DMS114 treated with DMSO at 0.1 percent for 48 hours (cell line): ENCODE measurements at regions not wholly inside any gene's neighbourhood (a gene's known extent, or its start where the extent isn't known, plus 50 kb on each side); places are given as distances from the start of the nearest gene placed in this dataset.
"Not testable (repeated sequence)": the region's sequence is repeated elsewhere in the genome, so short reads cannot be mapped to it uniquely, and the experiment has no call there.

Experiments
- DNase-seq: peaks from one replicate; lab custom pipeline; 2025; ENCODE audit not compliant: unreplicated experiment; lab: John Stamatoyannopoulos, UW

GRCh38 chr12:131431126-131431655, 279.7 kb upstream of the SFSWAP start:
- DNase-seq = not testable (repeated sequence)

GRCh38 chr12:131432532-131433260, 278.2 kb upstream of the SFSWAP start:
- no peak for DNase-seq

- DNase-seq = no peak
These were observed 276.4 kb upstream of the SFSWAP start for GRCh38 chr12:131434208-131435125.

- DNase-seq = no peak
These were observed 273.8 kb upstream of the SFSWAP start for GRCh38 chr12:131436922-131437705.

- no peak for DNase-seq
These were observed 273.0 kb upstream of the SFSWAP start for GRCh38 chr12:131437706-131438492.

GRCh38 chr12:131438493-131438835, 272.4 kb upstream of the SFSWAP start:
- DNase-seq = not testable (repeated sequence)

- no peak for DNase-seq
These were observed 272.0 kb upstream of the SFSWAP start for GRCh38 chr12:131438881-131439280.

- DNase-seq = not testable (repeated sequence)
These were observed 271.1 kb upstream of the SFSWAP start for GRCh38 chr12:131439752-131440151.

GRCh38 chr12:131440209-131441059, 270.5 kb upstream of the SFSWAP start:
- not testable (repeated sequence) for DNase-seq

GRCh38 chr12:131441060-131441396, 269.9 kb upstream of the SFSWAP start:
- no peak for DNase-seq

GRCh38 chr12:131441638-131442336, 269.1 kb upstream of the SFSWAP start:
- no peak for DNase-seq

- DNase-seq = no peak
These were observed 268.5 kb upstream of the SFSWAP start for GRCh38 chr12:131442337-131442918.

- no peak for DNase-seq
These were observed 267.6 kb upstream of the SFSWAP start for GRCh38 chr12:131443019-131444000.

GRCh38 chr12:131444220-131445164, 266.4 kb upstream of the SFSWAP start:
- no peak for DNase-seq

GRCh38 chr12:131445184-131445774, 265.6 kb upstream of the SFSWAP start:
- DNase-seq = no peak

GRCh38 chr12:131445795-131446194, 265.1 kb upstream of the SFSWAP start:
- DNase-seq = no peak
